Stimulated activated effector memory CD8-positive, alpha-beta T cell treated with anti-CD3 and anti-CD28 coated beads, Interleukin-12 subunit alpha, Interleukin-12 subunit beta, amount 100 ng/mL, for 72 hours (primary cell): ENCODE measurements at regions not wholly inside any gene's neighbourhood (a gene's known extent, or its start where the extent isn't known, plus 50 kb on each side); places are given as distances from the start of the nearest gene placed in this dataset.
A peak's percentile ranks its signal among the peaks of the same experiment; 100 is the strongest.

Experiments used
- ATAC-seq: fragments of 150-1000 bp; cut with Tn5 transposase; 2 replicates; pipeline ENCODE4 v1.10.0; 2021
- DNase-seq, 2 donors: peaks; one replicate each; pipeline ENCODE4 v3.0.0; 2021 to 2022; ENCODE audit warnings: low spot score in 2 of 2
- H3K27ac Mint-ChIP-seq: one replicate; pipeline ENCODE4 v1.8.0; 2022; ENCODE audit warnings: mild to moderate bottlenecking, mixed read lengths
- H3K36me3 Mint-ChIP-seq: one replicate; pipeline ENCODE4 v1.8.0; 2022; ENCODE audit warnings: mild to moderate bottlenecking, mixed read lengths
- H3K4me1 Mint-ChIP-seq: one replicate; pipeline ENCODE4 v1.8.0; 2022; ENCODE audit warnings: mixed read lengths
- H3K4me3 Mint-ChIP-seq: one replicate; pipeline ENCODE4 v1.8.0; 2022; ENCODE audit warnings: mild to moderate bottlenecking, mixed read lengths
- H3K9me3 Mint-ChIP-seq: one replicate; pipeline ENCODE4 v1.8.0; 2022; ENCODE audit warnings: mixed read lengths

DNA sequence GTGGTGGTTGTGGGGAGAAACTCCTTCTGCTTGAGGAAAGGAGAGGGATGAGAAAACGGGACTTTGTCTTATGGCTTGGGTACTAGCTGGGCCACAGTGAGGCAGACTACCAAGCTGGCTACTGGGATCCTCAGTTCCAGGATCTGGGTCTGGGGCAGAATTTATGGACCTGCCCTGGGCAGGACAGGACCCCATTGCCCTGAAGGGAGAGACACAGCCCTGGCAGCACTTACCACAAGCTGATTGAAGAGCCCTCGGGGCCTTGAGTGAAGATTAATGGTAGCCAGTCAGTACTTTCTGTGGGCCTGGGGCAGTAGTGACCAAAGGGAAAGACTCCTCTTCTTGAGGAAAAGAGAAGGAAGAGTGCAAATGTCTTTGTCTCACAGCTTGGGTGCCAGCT, 799.7 kb downstream of the SI start:
- no peaks in the 10 kb centered on the region for H3K4me1 Mint-ChIP-seq
- DNase-seq (no peak), ATAC-seq (peak; percentile 21)
- H3K9me3 Mint-ChIP-seq: peaks cover 40% of the 10 kb centered on the region
- H3K4me3 Mint-ChIP-seq: no peak overlapping the region
- no peak overlapping the region for H3K27ac Mint-ChIP-seq
- no peaks in the 10 kb centered on the region for H3K36me3 Mint-ChIP-seq

DNA sequence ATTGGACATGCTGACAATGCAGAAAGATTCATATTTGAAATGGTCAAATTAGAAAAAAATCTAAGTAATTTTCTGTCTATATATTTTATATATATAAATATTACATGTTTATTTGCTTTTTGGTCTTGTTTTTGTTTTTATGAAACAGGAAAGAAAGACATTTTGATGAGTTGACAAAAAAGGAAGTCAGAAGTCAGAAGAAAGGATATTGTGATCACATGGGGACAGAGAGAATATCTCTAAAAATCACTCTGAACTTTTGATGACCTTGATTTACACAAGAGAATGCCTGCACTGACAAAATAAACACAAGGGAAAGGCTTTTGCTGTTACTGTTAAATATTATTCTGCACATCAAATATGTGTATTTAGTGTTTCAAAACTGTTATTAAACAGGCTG, 811.2 kb downstream of the SI start:
- Mint-ChIP-seq H3K27ac (no peak overlapping the region), H3K4me3 (no peak overlapping the region), H3K9me3 (peaks cover 11% of the 10 kb centered on the region), H3K4me1 (no peaks in the 10 kb centered on the region), H3K36me3 (no peaks in the 10 kb centered on the region)
- DNase-seq: no peak
- ATAC-seq: no peak

- no peak for ATAC-seq
- no peaks in the 10 kb centered on the region for H3K36me3 Mint-ChIP-seq
- H3K4me3 Mint-ChIP-seq: no peak overlapping the region
- H3K27ac Mint-ChIP-seq: no peak overlapping the region
- no peak for DNase-seq
- no peaks in the 10 kb centered on the region for H3K4me1 Mint-ChIP-seq
- peaks cover 12% of the 10 kb centered on the region for H3K9me3 Mint-ChIP-seq
Measured at GRCh38 chr3:164250923-164251322, 827.4 kb downstream of the SI start.

DNA sequence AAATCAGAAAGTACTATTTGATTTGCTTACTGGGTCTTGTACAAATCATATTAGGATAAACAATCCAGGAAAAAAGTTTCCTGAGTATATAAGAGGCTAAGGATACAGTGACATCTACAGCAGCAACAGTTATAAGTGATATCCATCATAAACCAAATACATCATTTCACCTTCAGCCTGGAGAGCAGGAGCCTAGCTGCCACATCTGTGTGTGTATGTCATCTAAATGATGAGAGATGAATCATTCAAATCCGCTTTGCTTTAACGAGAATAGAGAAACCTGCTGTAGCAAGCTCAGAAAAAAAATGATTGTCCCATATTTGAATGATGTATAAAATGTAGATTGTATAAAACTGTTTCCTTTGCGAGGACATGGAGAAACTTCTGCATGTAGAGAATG, 841.4 kb downstream of the SI start:
- Mint-ChIP-seq H3K36me3 (no peaks in the 10 kb centered on the region), H3K4me3 (no peak overlapping the region), H3K27ac (no peak overlapping the region), H3K9me3 (peaks cover 15% of the 10 kb centered on the region), H3K4me1 (no peaks in the 10 kb centered on the region)
- DNase-seq (no peak), ATAC-seq (no peak)

DNA sequence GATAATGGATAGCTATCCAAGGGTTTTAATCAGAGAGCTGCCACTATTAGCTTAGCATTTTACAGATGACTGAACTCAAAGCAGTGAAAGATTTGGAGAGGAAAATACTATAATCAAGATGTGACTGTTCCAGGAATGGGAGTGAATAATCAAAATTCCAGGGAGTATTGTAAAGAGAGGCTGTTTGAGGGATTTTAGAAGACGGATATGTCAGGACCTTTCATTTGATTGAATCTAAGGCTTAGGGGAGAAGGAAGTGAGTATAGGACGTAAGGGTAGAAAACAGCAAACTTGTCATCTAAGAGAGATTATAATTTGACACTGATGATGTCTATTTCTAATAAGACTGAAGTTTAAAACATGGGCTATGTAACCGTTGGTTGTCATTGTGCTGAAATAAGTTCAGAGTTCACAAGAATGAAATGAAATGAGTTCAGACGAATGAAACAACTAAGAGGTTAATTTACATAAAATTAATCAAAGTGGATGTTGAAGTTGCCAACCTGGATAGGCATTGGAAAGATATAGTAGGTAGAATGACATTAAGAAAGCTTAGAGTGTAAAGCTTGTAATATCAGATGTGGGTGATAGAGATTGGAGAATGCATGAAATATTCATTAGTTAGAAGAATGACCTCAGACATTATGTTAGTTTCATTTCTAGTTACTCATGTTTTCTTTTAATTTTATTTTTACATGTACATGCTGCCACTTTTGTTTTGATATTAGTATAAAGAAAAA, 842.8 kb downstream of the SI start:
- Mint-ChIP-seq H3K9me3 (peaks cover 15% of the 10 kb centered on the region), H3K36me3 (no peaks in the 10 kb centered on the region), H3K4me1 (no peaks in the 10 kb centered on the region), H3K4me3 (no peak overlapping the region), H3K27ac (no peak overlapping the region)
- no peak for ATAC-seq
- no peak for DNase-seq

DNA sequence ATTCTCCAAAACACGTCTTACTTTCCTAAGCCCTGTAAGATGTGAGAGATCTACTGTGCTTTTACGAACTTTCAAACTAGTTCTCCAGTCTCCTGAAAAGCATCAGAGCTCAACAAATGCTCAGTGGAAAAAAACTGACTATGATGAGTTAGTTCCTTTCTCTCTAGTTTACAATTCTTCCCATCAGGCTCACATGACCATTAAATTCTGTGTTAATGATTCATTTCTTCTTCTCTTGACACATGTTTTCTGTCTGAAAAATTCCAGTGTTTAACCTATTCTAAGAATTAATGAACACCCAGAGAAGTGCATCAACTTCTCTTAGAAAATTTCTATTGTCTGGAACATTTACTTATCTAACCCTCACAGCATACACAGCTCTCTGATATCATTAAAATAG, 844.3 kb downstream of the SI start:
- ATAC-seq: no peak
- H3K36me3 Mint-ChIP-seq: no peaks in the 10 kb centered on the region
- peaks cover 14% of the 10 kb centered on the region for H3K9me3 Mint-ChIP-seq
- no peak overlapping the region for H3K4me3 Mint-ChIP-seq
- H3K4me1 Mint-ChIP-seq: no peaks in the 10 kb centered on the region
- DNase-seq: no peak
- no peak overlapping the region for H3K27ac Mint-ChIP-seq

GRCh38 chr3:164231718-164232117, 846.6 kb downstream of the SI start:
- H3K27ac Mint-ChIP-seq: no peak overlapping the region

GRCh38 chr3:164230385-164231094, 847.8 kb downstream of the SI start:
- no peak for ATAC-seq
- H3K36me3 Mint-ChIP-seq: no peaks in the 10 kb centered on the region
- no peaks in the 10 kb centered on the region for H3K4me1 Mint-ChIP-seq
- no peak overlapping the region for H3K27ac Mint-ChIP-seq
- H3K9me3 Mint-ChIP-seq: peaks cover 4% of the 10 kb centered on the region
- no peak overlapping the region for H3K4me3 Mint-ChIP-seq
- no peak for DNase-seq

More at GRCh38 chr3:164231718-164232117, 846.6 kb downstream of the SI start:
- ATAC-seq: no peak
- Mint-ChIP-seq H3K9me3 (peaks cover 4% of the 10 kb centered on the region), H3K4me1 (no peaks in the 10 kb centered on the region), H3K36me3 (no peaks in the 10 kb centered on the region), H3K4me3 (no peak overlapping the region)
- DNase-seq: no peak

DNA sequence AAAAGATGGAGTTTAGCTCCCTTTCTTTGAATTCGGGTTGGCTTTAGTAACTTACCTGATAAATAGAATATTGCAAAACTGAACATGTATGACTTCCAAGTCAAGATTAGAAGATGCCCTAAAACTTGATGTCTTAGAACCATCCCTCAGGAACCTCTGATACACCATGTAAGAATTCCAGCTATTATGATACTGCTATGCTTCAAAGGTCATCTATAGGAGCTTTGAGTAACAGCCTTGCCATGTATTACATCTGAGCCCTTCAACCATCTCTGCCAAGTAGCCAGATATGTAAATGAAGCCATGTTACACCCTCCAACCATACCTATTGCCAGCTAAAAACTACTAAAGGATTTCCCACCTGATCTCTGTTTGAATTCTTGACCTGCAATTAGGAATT, 854.2 kb downstream of the SI start:
- Mint-ChIP-seq H3K36me3 (no peaks in the 10 kb centered on the region), H3K4me1 (no peaks in the 10 kb centered on the region)

GRCh38 chr3:164222197-164222596, 856.1 kb downstream of the SI start:
- H3K27ac Mint-ChIP-seq: no peak overlapping the region
- peaks cover 20% of the 10 kb centered on the region for H3K9me3 Mint-ChIP-seq
- ATAC-seq (no peak), DNase-seq (no peak)
- H3K4me1 Mint-ChIP-seq: no peaks in the 10 kb centered on the region
- no peak overlapping the region for H3K4me3 Mint-ChIP-seq
- no peaks in the 10 kb centered on the region for H3K36me3 Mint-ChIP-seq

More for the DNA sequence above, 854.2 kb downstream of the SI start:
- ATAC-seq (no peak), DNase-seq (no peak)
- H3K27ac Mint-ChIP-seq: no peak overlapping the region
- peaks cover 12% of the 10 kb centered on the region for H3K9me3 Mint-ChIP-seq
- no peak overlapping the region for H3K4me3 Mint-ChIP-seq

DNA sequence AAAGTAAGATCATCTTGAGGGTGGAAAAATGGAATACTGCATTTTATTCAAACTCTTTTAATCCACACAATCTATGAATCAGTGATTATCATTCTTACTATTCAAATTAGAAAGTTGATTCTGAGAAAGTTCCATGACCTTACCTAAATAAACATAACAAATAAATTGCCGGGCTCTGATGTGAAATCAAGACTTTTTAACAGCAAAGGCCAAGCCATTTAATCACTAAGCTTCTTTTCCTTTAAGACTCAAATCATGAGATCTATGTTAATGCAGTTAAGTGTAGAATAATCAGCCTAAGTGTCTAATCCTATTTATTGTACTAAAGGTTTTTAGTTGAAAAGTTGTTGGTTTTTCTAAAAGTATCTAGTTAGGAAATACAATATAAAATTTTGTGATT, 857.0 kb downstream of the SI start:
- ATAC-seq (no peak), DNase-seq (no peak)
- no peaks in the 10 kb centered on the region for H3K4me1 Mint-ChIP-seq
- peaks cover 20% of the 10 kb centered on the region for H3K9me3 Mint-ChIP-seq
- H3K4me3 Mint-ChIP-seq: no peak overlapping the region
- no peak overlapping the region for H3K27ac Mint-ChIP-seq
- no peaks in the 10 kb centered on the region for H3K36me3 Mint-ChIP-seq

DNA sequence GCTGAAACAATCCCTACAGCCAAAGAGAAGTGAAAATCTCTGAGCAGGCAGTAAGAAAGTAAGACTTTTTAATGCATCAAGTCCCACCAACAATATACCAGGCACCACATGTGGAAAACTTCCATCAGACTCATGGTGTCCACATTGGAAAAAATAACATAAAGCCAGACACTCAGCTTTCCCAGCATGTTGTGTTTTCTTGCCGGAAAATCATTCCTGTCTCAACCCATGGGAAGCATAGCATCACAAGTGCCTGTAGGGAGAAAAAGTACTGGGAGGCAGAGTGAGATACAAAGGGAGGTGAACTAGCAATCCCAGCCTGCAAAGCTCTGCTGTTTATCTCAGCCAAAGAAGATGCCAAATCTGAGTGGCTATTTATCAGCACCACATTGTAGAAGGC, 868.9 kb downstream of the SI start:
- H3K27ac Mint-ChIP-seq: no peak overlapping the region
- no peaks in the 10 kb centered on the region for H3K36me3 Mint-ChIP-seq
- H3K9me3 Mint-ChIP-seq: peaks cover 13% of the 10 kb centered on the region
- no peak for DNase-seq
- ATAC-seq: no peak
- no peaks in the 10 kb centered on the region for H3K4me1 Mint-ChIP-seq
- no peak overlapping the region for H3K4me3 Mint-ChIP-seq

DNA sequence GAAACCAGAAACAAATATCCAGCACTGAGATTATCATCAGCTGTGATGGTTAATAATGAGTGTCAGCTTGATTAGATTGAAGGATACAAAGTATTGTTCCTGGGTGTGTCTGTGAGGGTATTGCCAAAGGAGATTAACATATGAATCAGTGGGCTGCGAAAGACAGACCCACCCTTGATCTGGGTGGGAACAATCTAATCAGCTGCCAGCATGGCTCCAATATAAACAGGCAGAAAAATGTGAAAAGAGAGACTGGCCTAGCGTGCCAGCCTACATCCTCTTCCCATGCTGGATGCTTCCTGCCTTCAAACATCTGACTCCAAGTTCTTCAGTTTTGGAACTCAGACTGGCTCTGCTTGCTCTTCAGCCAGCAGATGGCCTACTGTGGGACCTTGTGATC, 869.5 kb downstream of the SI start:
- no peaks in the 10 kb centered on the region for H3K4me1 Mint-ChIP-seq
- H3K36me3 Mint-ChIP-seq: no peaks in the 10 kb centered on the region
- DNase-seq: no peak
- ATAC-seq: no peak
- peaks cover 13% of the 10 kb centered on the region for H3K9me3 Mint-ChIP-seq
- no peak overlapping the region for H3K27ac Mint-ChIP-seq
- no peak overlapping the region for H3K4me3 Mint-ChIP-seq

- no peak overlapping the region for H3K4me3 Mint-ChIP-seq
- H3K36me3 Mint-ChIP-seq: no peaks in the 10 kb centered on the region
- no peak overlapping the region for H3K27ac Mint-ChIP-seq
- H3K4me1 Mint-ChIP-seq: no peaks in the 10 kb centered on the region
- ATAC-seq (no peak), DNase-seq (no peak)
- peaks cover 14% of the 10 kb centered on the region for H3K9me3 Mint-ChIP-seq
Measured at GRCh38 chr3:164208048-164208447, 870.2 kb downstream of the SI start.

GRCh38 chr3:164200053-164200823, 878.1 kb downstream of the SI start:
- no peak overlapping the region for H3K4me3 Mint-ChIP-seq
- H3K27ac Mint-ChIP-seq: no peak overlapping the region
- ATAC-seq (no peak), DNase-seq (no peak)
- peaks cover 19% of the 10 kb centered on the region for H3K9me3 Mint-ChIP-seq
- H3K36me3 Mint-ChIP-seq: no peaks in the 10 kb centered on the region
- H3K4me1 Mint-ChIP-seq: no peaks in the 10 kb centered on the region

- no peak for ATAC-seq
- Mint-ChIP-seq H3K9me3 (peaks cover 12% of the 10 kb centered on the region), H3K27ac (no peak overlapping the region), H3K4me3 (no peak overlapping the region), H3K4me1 (no peaks in the 10 kb centered on the region), H3K36me3 (no peaks in the 10 kb centered on the region)
- no peak for DNase-seq
Measured at GRCh38 chr3:164196477-164196876, 881.8 kb downstream of the SI start.
